NCI-H2196 treated with DMSO at 0.1 percent for 48 hours (cell line): ENCODE measurements at regions not wholly inside any gene's neighbourhood (a gene's known extent, or its start where the extent isn't known, plus 50 kb on each side); places are given as distances from the start of the nearest gene placed in this dataset.

Experiments used
- DNase-seq: peaks from one replicate; lab custom pipeline; 2025; ENCODE audit not compliant: unreplicated experiment; lab: John Stamatoyannopoulos, UW

- no peak for DNase-seq
Observed at GRCh38 chr10:130869179-130869841, 442.2 kb downstream of the TCERG1L start.

DNA sequence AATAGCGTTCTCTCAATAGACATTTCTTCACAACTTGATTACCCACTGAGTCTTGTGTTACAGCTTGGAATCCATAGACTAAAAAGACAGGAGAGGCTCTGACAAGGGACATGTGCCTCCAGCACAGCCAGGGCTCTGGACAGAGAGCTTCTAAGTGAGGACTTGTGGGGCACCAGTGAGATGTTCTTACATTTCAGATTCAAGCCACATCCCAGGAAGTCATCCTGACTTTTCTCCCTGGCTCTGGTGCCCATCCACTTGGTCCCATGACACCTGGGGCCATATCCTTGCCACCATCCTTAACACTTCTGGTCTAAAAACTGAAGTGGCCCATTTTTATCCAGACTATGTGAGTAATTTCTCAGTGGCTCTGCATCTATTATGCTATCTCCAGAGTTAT is 440.1 kb downstream of the TCERG1L start:
- DNase-seq: no peak

DNA sequence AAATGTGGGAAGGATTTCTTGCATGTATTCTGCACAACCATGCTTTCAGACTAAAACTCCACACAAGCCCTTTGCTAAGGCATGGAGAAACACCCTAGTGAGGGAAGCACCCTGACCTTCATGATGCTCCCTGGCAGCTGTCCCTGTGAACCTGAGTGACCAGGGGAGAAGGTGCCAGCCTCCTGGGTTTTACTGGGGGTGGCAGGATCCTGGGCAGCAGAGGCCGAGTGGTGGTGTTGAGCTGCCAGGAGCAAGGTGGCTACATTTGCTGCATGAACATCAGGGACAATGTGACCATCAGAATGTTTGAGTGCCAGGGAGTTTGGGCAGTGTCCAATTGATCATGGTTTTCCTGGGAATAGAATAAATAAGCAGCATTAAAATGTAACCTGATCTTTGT is 437.9 kb downstream of the TCERG1L start:
- no peak for DNase-seq

DNA sequence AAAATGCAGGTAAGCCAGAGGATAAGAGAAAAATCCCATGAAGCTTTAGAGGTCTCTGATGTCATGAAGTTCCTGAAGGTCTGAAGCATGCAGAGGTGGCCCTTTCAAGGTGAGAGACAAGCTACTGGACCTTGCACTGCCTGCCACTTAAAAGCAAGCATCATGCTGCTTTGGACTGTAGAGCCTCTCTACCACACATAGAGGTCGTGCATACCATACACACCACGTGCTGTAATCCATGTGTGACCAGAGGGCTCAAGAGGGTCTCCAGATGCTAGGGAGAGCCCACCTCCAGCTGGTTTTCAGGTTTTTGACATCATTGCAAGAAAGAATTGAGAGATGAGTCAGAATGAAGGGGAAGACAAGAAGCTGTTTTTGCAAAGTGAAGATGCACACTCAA is 436.4 kb downstream of the TCERG1L start:
- DNase-seq: no peak

DNA sequence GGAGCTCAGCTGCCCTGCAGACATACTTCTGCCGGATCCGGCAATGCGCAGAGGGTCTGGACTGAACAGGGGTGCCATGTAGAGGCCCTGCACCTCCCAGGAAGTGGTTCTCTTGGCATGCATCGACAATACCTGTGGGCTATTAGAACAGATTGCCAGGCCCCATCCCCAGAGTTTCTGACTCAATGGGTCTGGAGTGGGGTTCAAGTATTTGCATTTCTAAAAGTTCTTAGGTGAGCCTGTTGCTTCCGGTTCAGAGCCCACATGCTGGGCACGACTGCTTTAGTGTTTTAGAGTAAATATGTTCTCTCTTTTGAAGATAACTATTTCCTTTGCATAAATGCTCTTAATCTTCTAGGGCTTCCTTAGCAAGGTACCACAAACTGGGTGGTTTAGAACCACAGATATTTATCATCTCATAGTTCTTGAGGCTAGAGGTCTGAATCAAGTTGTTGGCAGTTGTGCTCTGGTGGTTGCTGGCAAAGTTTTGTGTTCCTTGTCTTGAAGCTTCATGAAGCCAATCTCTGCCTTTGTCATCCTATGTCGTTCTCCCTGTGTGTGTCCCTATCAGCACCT is 435.5 kb downstream of the TCERG1L start:
- no peak for DNase-seq

DNA sequence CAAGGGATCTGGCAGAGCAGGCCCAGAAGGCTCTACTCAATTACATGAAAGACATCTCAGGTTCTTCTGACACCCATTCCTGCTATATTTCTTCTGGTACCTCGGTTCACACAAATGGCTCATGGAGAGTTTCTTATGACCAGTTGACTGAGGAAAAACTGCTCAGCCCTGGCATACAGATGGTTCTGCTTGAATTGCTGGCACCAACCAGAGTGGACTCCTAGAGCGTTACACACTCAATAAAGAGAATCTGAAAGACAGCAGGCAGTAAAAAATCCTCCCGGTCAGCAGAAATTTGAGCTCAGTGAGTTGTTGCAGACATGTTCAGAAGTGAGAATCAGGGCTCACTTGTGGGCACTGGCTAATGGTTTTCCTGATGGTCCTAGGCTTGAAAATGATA is 434.4 kb downstream of the TCERG1L start:
- DNase-seq: no peak

DNA sequence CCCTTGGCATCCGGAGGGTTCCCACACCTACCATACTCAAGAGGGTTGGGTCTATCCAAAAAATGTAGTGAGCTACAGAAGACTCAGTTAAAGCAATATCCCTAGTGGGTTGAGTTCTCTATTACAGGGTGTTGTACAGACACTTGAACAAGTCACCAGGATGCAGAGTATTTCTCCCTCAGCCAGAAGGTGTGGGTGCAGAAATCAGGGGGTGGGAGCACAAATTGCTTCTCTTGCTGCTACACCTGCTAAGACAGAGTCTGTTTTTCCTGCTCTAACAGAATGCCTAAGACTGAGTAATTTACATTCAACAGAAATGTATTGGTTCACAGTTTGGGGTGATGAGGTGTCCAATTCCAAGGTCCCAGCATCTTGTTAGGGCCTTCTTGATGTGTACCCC is 433.4 kb downstream of the TCERG1L start:
- no peak for DNase-seq

GRCh38 chr10:130882906-130883305 is 428.6 kb downstream of the TCERG1L start:
- DNase-seq: no peak

GRCh38 chr10:130884456-130884855 is 427.1 kb downstream of the TCERG1L start:
- no peak for DNase-seq

DNA sequence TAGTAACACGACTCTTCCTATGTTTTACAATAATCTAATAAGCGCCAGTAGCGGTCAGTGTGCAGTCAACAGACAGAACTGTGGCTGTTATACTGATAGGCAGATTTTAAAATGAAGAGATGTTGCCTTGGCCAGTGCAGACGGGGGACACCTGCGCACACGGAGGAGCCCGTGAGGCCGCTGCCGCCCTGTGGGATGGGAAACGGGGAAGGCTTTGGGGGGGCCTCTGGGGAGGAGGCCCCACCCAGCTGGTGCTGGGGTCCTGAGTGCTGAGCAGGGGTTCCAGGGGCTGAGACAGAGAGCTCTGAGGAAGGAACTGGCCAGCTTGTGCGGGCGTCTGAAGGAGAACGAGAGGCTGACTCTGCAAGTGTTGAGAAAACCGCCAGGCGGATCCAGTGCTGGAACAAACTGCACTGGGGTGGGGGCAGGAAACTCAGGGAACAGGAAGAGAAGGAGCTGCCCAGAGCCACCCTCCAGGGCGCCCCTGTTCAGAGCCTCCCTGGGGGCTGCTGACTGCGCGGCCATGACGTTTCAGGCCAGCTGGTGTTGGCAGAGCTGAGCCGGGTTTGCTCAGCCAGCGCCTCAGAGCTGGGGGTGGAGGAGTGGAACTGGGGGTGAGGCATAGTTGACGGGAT is 426.4 kb downstream of the TCERG1L start:
- no peak for DNase-seq

GRCh38 chr10:130887170-130887569 is 424.4 kb downstream of the TCERG1L start:
- DNase-seq: no peak

DNA sequence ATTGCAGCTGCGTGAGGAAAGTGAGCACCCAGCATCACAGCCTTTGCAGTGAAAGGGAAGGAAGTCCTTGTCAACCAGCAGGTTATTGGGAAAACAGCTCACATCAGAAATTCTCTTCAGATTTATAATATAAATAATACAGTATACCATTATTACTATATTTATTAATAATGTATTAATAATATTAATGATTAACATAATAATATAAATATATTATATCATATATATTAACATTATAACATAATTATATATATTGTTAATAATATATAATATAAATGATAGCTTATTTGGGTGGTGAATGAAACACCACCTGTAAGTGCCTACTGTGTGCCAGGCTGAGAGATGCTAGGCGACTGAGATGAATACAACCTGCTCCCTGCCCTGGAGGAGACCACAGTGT is 423.0 kb downstream of the TCERG1L start:
- DNase-seq: no peak

GRCh38 chr10:130889240-130889639 is 422.3 kb downstream of the TCERG1L start:
- no peak for DNase-seq

DNA sequence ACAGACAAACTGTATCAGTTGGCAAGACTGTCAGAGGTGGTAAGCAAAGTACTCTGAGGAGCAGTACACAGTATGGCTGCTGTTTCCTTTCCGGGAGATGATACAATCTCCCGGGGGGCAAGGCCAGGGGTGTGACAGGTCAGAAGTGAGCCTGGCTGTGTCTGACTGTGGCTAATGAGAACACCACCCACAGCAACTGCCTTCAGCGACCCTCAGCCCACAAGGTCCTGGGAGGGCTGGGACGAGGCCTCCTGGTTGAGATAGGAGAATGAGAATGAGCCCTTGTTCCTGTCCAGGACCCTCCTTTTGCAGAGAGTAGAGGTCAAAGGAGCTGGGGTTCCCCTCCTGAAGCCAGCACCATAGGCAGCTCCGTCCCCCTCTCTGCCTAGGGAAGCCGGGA is 421.7 kb downstream of the TCERG1L start:
- DNase-seq: no peak

- DNase-seq: no peak
Observed at GRCh38 chr10:130891066-130891465, 420.5 kb downstream of the TCERG1L start.

- no peak for DNase-seq
Observed at GRCh38 chr10:130894471-130894870, 417.1 kb downstream of the TCERG1L start.

- no peak for DNase-seq
Observed at GRCh38 chr10:130895161-130895560, 416.4 kb downstream of the TCERG1L start.

DNA sequence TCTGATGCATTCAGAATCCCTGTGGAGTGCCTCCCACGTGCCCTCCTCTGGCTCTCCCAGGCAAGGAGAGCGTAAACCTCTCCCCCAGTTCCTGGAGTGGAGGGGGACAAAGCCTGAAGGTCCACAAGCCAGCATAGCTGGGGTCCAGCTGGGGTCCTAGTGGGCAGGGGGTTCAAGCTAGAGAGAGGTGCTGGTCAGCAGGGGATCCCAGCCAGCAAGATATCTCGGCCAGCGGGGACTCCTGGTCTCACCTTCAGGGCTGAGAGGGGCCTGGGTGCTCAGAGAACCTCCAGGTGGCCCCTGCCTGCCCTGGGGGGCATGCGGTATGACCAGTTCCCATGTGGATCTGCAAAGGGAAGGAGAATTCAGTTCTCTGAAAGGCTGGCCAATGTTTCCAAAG is 413.7 kb downstream of the TCERG1L start:
- DNase-seq: no peak

GRCh38 chr10:130898381-130898780 is 413.1 kb downstream of the TCERG1L start:
- no peak for DNase-seq

GRCh38 chr10:130899856-130900255 is 411.7 kb downstream of the TCERG1L start:
- no peak for DNase-seq

GRCh38 chr10:130900441-130901160 is 410.9 kb downstream of the TCERG1L start:
- no peak for DNase-seq
